Stimulated activated CD4-positive, alpha-beta T cell treated with anti-CD3 and anti-CD28 coated beads, Interleukin-2, amount 100 ng/mL, for 24 hours (primary cell): ENCODE measurements at regions not wholly inside any gene's neighbourhood (a gene's known extent, or its start where the extent isn't known, plus 50 kb on each side); places are given as distances from the start of the nearest gene placed in this dataset.

Experiments
- DNase-seq, 2 donors: peaks; one replicate each; pipeline ENCODE4 v3.0.0-alpha.2; 2020

- DNase-seq, result no peak
Observed at GRCh38 chr5:73338256-73339050, 110.1 kb downstream of the FOXD1 start.

- DNase-seq, result no peak
Observed at GRCh38 chr5:73337586-73338255, 110.9 kb downstream of the FOXD1 start.

- no peak for DNase-seq
Observed at GRCh38 chr5:73336366-73336765, 112.2 kb downstream of the FOXD1 start.

GRCh38 chr5:73333944-73334703 lies 114.5 kb downstream of the FOXD1 start:
- DNase-seq, result no peak

GRCh38 chr5:73330613-73331012 lies 118.0 kb downstream of the FOXD1 start:
- DNase-seq, result no peak

- DNase-seq, result no peak
Observed at GRCh38 chr5:73328640-73329039, 119.9 kb downstream of the FOXD1 start.

- no peak for DNase-seq
Observed at GRCh38 chr5:73327908-73328455, 120.6 kb downstream of the FOXD1 start.

GRCh38 chr5:73325546-73325945 lies 123.0 kb downstream of the FOXD1 start:
- DNase-seq, result no peak

GRCh38 chr5:73323466-73323865 lies 125.1 kb downstream of the FOXD1 start:
- no peak for DNase-seq

GRCh38 chr5:73322437-73323076 lies 126.0 kb downstream of the FOXD1 start:
- no peak for DNase-seq

- DNase-seq, result no peak
Observed at GRCh38 chr5:73321757-73322436, 126.7 kb downstream of the FOXD1 start.

- DNase-seq, result no peak
Observed at GRCh38 chr5:73319036-73319435, 129.5 kb downstream of the FOXD1 start.

GRCh38 chr5:73318308-73318719 lies 130.3 kb downstream of the FOXD1 start:
- no peak for DNase-seq

GRCh38 chr5:73317523-73317922 lies 131.1 kb downstream of the FOXD1 start:
- no peak for DNase-seq

- no peak for DNase-seq
Observed at GRCh38 chr5:73314395-73315257, 134.0 kb downstream of the FOXD1 start.

GRCh38 chr5:73312872-73313510 lies 135.6 kb downstream of the FOXD1 start:
- no peak for DNase-seq

- DNase-seq, result no peak
Observed at GRCh38 chr5:73312146-73312871, 136.3 kb downstream of the FOXD1 start.

- DNase-seq, result no peak
Observed at GRCh38 chr5:73311291-73312110, 137.1 kb downstream of the FOXD1 start.
